ENCODE measurements at regions not wholly inside any gene's neighbourhood (a gene's known extent, or its start where the extent isn't known, plus 50 kb on each side); places are given as distances from the start of the nearest gene placed in this dataset.

DNA sequence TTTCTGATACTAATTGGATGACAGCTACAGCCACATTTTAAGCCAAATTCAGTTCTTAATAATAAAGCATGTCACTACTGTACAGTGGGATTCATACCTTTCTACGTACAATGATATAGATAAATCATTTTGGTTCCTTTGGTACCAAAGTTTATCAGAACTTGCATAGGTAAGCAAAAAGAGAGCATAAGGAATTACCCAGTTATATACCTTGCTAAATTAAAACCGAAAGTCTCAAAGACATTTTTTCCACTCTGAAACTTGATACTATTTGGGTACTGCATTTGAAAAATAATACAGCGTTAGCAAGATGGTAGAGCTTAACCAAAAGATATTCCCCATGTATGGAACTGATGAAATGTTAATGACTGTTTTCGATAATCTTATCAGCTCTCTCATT lies 400.9 kb upstream of the ADGRL3 start:
- TF ChIP-seq, protein P1, sequence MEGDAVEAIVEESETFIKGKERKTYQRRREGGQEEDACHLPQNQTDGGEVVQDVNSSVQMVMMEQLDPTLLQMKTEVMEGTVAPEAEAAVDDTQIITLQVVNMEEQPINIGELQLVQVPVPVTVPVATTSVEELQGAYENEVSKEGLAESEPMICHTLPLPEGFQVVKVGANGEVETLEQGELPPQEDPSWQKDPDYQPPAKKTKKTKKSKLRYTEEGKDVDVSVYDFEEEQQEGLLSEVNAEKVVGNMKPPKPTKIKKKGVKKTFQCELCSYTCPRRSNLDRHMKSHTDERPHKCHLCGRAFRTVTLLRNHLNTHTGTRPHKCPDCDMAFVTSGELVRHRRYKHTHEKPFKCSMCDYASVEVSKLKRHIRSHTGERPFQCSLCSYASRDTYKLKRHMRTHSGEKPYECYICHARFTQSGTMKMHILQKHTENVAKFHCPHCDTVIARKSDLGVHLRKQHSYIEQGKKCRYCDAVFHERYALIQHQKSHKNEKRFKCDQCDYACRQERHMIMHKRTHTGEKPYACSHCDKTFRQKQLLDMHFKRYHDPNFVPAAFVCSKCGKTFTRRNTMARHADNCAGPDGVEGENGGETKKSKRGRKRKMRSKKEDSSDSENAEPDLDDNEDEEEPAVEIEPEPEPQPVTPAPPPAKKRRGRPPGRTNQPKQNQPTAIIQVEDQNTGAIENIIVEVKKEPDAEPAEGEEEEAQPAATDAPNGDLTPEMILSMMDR (IDR thresholded peaks at IDR 0.05): no peak
- TF ChIP-seq POLR2A (IDR thresholded peaks at IDR 0.05): no peak
- no peak for TF ChIP-seq POLR2AphosphoS5 (IDR thresholded peaks at IDR 0.05)
- TF ChIP-seq EP300 (IDR thresholded peaks at IDR 0.05): no peak
